ENCODE measurements at regions not wholly inside any gene's neighbourhood (a gene's known extent, or its start where the extent isn't known, plus 50 kb on each side); places are given as distances from the start of the nearest gene placed in this dataset.

GRCh38 chr10:91163869-91164474 is 56.5 kb upstream of the PCGF5 start:
- POLR2A ChIA-PET, result interaction anchor here (0.8 to 2.6 kb wide), 14 partner anchors 10 to 161 kb away, joined by 3 to 12 read pairs (median 4); partner anchors contain the start of gene PCGF5
- Mint-ChIP-seq H3K27me3 (ENCODE audit: insufficient read depth, unreplicated experiment) (no peaks in the 10 kb centered on the region), H3K4me3 (ENCODE audit: unreplicated experiment) (peak overlapping the region; percentile 80), H3K4me1 (ENCODE audit: insufficient read depth, unreplicated experiment) (peaks cover 13% of the 10 kb centered on the region), H3K9me3 (ENCODE audit: unreplicated experiment) (no peaks in the 10 kb centered on the region), H3K27ac (ENCODE audit: low read depth, unreplicated experiment) (peak overlapping the region; percentile 64), H3K36me3 (ENCODE audit: insufficient read depth, unreplicated experiment) (no peaks in the 10 kb centered on the region)
- TF ChIP-seq CTCF (IDR thresholded peaks at IDR 0.05; ENCODE audit: unreplicated experiment), result no peak
- no TSS peak for BruUV-seq (replicated peaks)
- DNase-seq (ENCODE audit: unreplicated experiment), result peak; percentile 78
- intact Hi-C loops (cut with micrococcal nuclease), result loop anchor here (1.0 to 2.0 kb wide), 3 partner anchors 56 to 253 kb away; partner anchors contain the start of gene PCGF5
- CTCF ChIA-PET, result interaction anchor here (1.2 kb wide), 1 partner anchor 87 kb away, joined by 4 read pairs; no protein-coding TSS in a partner anchor

DNA sequence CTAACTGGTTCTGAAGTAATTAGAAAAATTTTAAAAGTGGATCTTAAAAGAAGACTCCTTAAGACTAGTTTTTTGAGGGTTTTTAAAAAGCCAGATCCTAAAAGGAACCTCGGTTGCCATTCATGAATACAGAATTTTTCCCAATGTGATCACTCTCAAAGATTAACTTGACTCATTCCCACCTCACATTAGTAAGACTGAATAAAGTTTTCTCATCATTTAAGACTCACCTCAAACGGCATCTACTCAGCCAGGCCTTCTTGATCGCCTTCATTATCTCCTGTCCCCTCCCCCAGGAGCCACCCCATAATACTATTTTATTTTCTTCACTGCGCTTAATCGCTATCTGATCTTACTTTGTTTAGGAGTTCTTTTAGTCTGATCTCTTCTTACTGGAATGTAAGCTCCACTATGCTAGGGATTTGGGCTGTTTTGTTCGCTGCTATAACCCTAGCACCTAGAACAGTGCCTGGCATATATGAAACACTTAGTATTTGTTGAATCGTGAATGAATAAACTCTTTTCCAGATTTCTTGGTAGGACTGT is 55.9 kb upstream of the PCGF5 start:
- H3K4me1 Mint-ChIP-seq (ENCODE audit: insufficient read depth, unreplicated experiment), result peaks cover 13% of the 10 kb centered on the region
- BruUV-seq (replicated peaks), result TSS peak; percentile 34
- no peaks in the 10 kb centered on the region for H3K9me3 Mint-ChIP-seq (ENCODE audit: unreplicated experiment)
- intact Hi-C loops (cut with micrococcal nuclease), result no loop called here
- CTCF ChIA-PET, result interaction anchor here (0.7 to 1.2 kb wide), 2 partner anchors 86 to 1167 kb away, joined by 4 to 5 read pairs; no protein-coding TSS in a partner anchor
- DNase-seq (ENCODE audit: unreplicated experiment), result no peak
- H3K36me3 Mint-ChIP-seq (ENCODE audit: insufficient read depth, unreplicated experiment), result no peaks in the 10 kb centered on the region
- H3K27me3 Mint-ChIP-seq (ENCODE audit: insufficient read depth, unreplicated experiment), result no peaks in the 10 kb centered on the region
- H3K4me3 Mint-ChIP-seq (ENCODE audit: unreplicated experiment), result peak overlapping the region; percentile 80
- no peak for TF ChIP-seq CTCF (IDR thresholded peaks at IDR 0.05; ENCODE audit: unreplicated experiment)
- POLR2A ChIA-PET, result interaction anchor here (1.1 to 1.4 kb wide), 5 partner anchors 9 to 76 kb away, joined by 3 to 7 read pairs (median 3); partner anchors contain the start of gene PCGF5
- peak overlapping the region; percentile 64 for H3K27ac Mint-ChIP-seq (ENCODE audit: low read depth, unreplicated experiment)

DNA sequence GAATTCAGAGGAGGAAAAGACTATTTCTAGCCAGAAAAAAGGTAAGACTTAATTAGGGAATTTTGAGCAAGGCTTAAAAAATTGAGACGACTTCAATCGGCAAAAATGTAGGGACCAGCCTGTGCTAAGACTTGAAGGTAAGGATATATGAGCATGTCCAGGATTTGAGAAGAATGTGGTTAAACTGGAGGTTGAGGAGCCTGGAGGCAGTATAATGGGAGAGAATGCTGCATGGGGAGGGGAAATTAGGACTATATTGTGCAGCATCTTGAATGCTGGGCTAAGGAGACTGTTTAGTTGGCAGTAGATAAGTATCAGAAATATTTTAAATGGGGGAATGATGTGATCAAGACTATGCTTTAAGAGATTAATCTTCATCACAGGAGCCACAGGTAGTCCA is 53.1 kb upstream of the PCGF5 start:
- Mint-ChIP-seq H3K36me3 (ENCODE audit: insufficient read depth, unreplicated experiment) (no peaks in the 10 kb centered on the region), H3K4me3 (ENCODE audit: unreplicated experiment) (no peak overlapping the region), H3K27me3 (ENCODE audit: insufficient read depth, unreplicated experiment) (no peaks in the 10 kb centered on the region), H3K9me3 (ENCODE audit: unreplicated experiment) (peaks cover 6% of the 10 kb centered on the region), H3K27ac (ENCODE audit: low read depth, unreplicated experiment) (no peak overlapping the region), H3K4me1 (ENCODE audit: insufficient read depth, unreplicated experiment) (peaks cover 16% of the 10 kb centered on the region)
- ChIA-PET POLR2A (interaction anchor here (0.9 kb wide), 1 partner anchor 19 kb away, joined by 3 read pairs; no protein-coding TSS in a partner anchor), CTCF (no interaction called here)
- BruUV-seq (replicated peaks), result no TSS peak
- intact Hi-C loops (cut with micrococcal nuclease), result no loop called here
- TF ChIP-seq CTCF (IDR thresholded peaks at IDR 0.05; ENCODE audit: unreplicated experiment), result no peak
- DNase-seq (ENCODE audit: unreplicated experiment), result no peak

DNA sequence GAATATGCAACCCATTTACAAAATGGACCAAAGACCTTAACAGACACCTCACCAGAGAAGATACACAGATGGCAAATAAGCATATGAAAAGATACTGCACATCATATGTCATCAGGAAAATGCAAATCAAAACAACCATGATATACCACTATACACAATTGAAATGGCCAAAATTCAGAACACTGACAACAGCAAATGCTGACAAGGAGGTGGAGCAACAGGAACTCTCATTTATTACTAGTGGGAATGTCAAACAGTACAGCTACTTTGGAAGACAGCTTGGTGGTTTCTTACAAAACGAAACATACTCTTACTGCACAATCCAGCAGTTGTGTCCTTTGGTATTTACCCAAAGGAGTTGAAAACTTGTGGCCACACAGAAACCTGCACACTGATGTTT is 50.0 kb upstream of the PCGF5 start:
- Mint-ChIP-seq H3K27ac (ENCODE audit: low read depth, unreplicated experiment) (no peak overlapping the region), H3K9me3 (ENCODE audit: unreplicated experiment) (peaks cover 6% of the 10 kb centered on the region), H3K4me3 (ENCODE audit: unreplicated experiment) (no peak overlapping the region), H3K27me3 (ENCODE audit: insufficient read depth, unreplicated experiment) (no peaks in the 10 kb centered on the region), H3K4me1 (ENCODE audit: insufficient read depth, unreplicated experiment) (peaks cover 9% of the 10 kb centered on the region), H3K36me3 (ENCODE audit: insufficient read depth, unreplicated experiment) (no peaks in the 10 kb centered on the region)
- DNase-seq (ENCODE audit: unreplicated experiment), result no peak
- ChIA-PET CTCF (no interaction called here), POLR2A (interaction anchor here (0.7 kb wide), 1 partner anchor 21 kb away, joined by 3 read pairs; no protein-coding TSS in a partner anchor)
- intact Hi-C loops (cut with micrococcal nuclease), result no loop called here
- no peak for TF ChIP-seq CTCF (IDR thresholded peaks at IDR 0.05; ENCODE audit: unreplicated experiment)
- no TSS peak for BruUV-seq (replicated peaks)

Measured in MCF 10A (cell line).